Fibroblast of lung (primary cell): ENCODE measurements at regions not wholly inside any gene's neighbourhood (a gene's known extent, or its start where the extent isn't known, plus 50 kb on each side); places are given as distances from the start of the nearest gene placed in this dataset.

Experiments
- DNase-seq, 2 donors: peaks; one replicate each; pipeline versions ENCODE4 v3.0.0 to v3.0.0-alpha.2; 2010; ENCODE audit warnings: low read depth in 2 of 2
- H2AFZ ChIP-seq: 2 replicates; pipeline ENCODE4 v1.5.1; 2012; ENCODE audit warnings: low read length, control low read depth, inconsistent platforms
- H3K27ac ChIP-seq: 2 replicates; pipeline ENCODE4 v1.5.1; 2011; ENCODE audit warnings: low read length, control low read depth; ENCODE audit not compliant: insufficient read depth
- H3K27me3 ChIP-seq: 2 replicates; pipeline ENCODE4 v1.5.1; 2011; ENCODE audit warnings: mild to moderate bottlenecking, low read length; ENCODE audit not compliant: control insufficient read depth, insufficient read depth
- H3K36me3 ChIP-seq: 2 replicates; pipeline ENCODE4 v1.5.1; 2011; ENCODE audit warnings: low read length; ENCODE audit not compliant: control insufficient read depth, insufficient read depth
- H3K4me1 ChIP-seq: 2 replicates; pipeline ENCODE4 v1.5.1; 2011; ENCODE audit warnings: low read length; ENCODE audit not compliant: control insufficient read depth, insufficient read depth; ENCODE audit errors: extremely low read depth
- H3K4me2 ChIP-seq: 2 replicates; pipeline ENCODE4 v1.5.1; 2011; ENCODE audit warnings: low read length, control low read depth; ENCODE audit not compliant: insufficient read depth; ENCODE audit errors: extremely low read depth
- H3K4me3 ChIP-seq, 4 experiments: fragments of 200-600 bp in 1 of 4; sonication (generic) in 1 of 4; replicated peaks in 1 of 4; 2 replicates each; pipeline ENCODE4 v1.5.1; 2011 to 2016; ENCODE audit warnings: low read length in 4 of 4, low read depth in 3 of 4, mild to moderate bottlenecking in 3 of 4, control low read depth in 2 of 4, inconsistent platforms in 1 of 4, mixed read lengths in 1 of 4; ENCODE audit not compliant: insufficient read depth in 1 of 4; ENCODE audit errors: control extremely low read depth in 1 of 4
- H3K79me2 ChIP-seq: 2 replicates; pipeline ENCODE4 v1.5.1; 2012; ENCODE audit warnings: mild to moderate bottlenecking, low read length, inconsistent platforms; ENCODE audit not compliant: control insufficient read depth, insufficient read depth
- H3K9ac ChIP-seq: 2 replicates; pipeline ENCODE4 v1.5.1; 2011; ENCODE audit warnings: mild to moderate bottlenecking, low read length, control low read depth; ENCODE audit not compliant: insufficient read depth
- H3K9me3 ChIP-seq: 2 replicates; pipeline ENCODE4 v1.5.1; 2012; ENCODE audit warnings: low read depth, low read length; ENCODE audit not compliant: control insufficient read depth, insufficient read depth
- H4K20me1 ChIP-seq: 2 replicates; pipeline ENCODE4 v1.5.1; 2011; ENCODE audit warnings: low read length; ENCODE audit not compliant: control insufficient read depth, insufficient read depth; ENCODE audit errors: extremely low read depth
- CTCF ChIP-seq, 2 donors: IDR thresholded peaks in 1 of 2; conservative IDR thresholded peaks in 1 of 2; 1 replicate in 1 of 2; 2 replicates in 1 of 2; pipeline ENCODE4 v1.5.1; 2011 to 2012; ENCODE audit warnings: low read length in 2 of 2, control low read depth in 1 of 2, inconsistent platforms in 1 of 2, low read depth in 1 of 2, mild to moderate bottlenecking in 1 of 2
- EZH2 ChIP-seq: IDR thresholded peaks from 2 replicates; pipeline ENCODE4 v1.5.1; 2012; ENCODE audit warnings: low read length, control low read depth, mild to moderate bottlenecking; ENCODE audit errors: missing control alignments

- no peaks in the 10 kb centered on the region for H3K4me1 ChIP-seq
Observed at GRCh38 chr7:93739424-93739823, 151.1 kb downstream of the TFPI2 start.

GRCh38 chr7:93737953-93738352 lies 152.6 kb downstream of the TFPI2 start:
- H3K36me3 ChIP-seq = no peaks in the 10 kb centered on the region
- no peaks in the 10 kb centered on the region for H3K9me3 ChIP-seq
- TF ChIP-seq EZH2 = no peak
- no peak for TF ChIP-seq CTCF (conservative IDR thresholded peaks at IDR 0.05 in 1 of 2, IDR thresholded peaks at IDR 0.05 in 1 of 2; ENCODE audit: low read depth in 1 of 2, low read length in 2 of 2)
- no peak for DNase-seq
- H3K4me2 ChIP-seq = no peak overlapping the region
- H3K79me2 ChIP-seq = no peaks in the 10 kb centered on the region
- H3K4me3 ChIP-seq = no peak overlapping the region
- no peaks in the 10 kb centered on the region for H3K27me3 ChIP-seq
- H3K9ac ChIP-seq = no peak overlapping the region
- no peak overlapping the region for H2AFZ ChIP-seq
- H3K27ac ChIP-seq = no peak overlapping the region
- no peaks in the 10 kb centered on the region for H3K4me1 ChIP-seq
- no peaks in the 10 kb centered on the region for H4K20me1 ChIP-seq

More at GRCh38 chr7:93739424-93739823, 151.1 kb downstream of the TFPI2 start:
- H3K9me3 ChIP-seq = no peaks in the 10 kb centered on the region
- no peaks in the 10 kb centered on the region for H3K27me3 ChIP-seq
- no peaks in the 10 kb centered on the region for H4K20me1 ChIP-seq
- no peak overlapping the region for H3K9ac ChIP-seq
- no peak for TF ChIP-seq EZH2
- TF ChIP-seq CTCF (conservative IDR thresholded peaks at IDR 0.05 in 1 of 2, IDR thresholded peaks at IDR 0.05 in 1 of 2; ENCODE audit: low read depth in 1 of 2, low read length in 2 of 2) = no peak
- no peak for DNase-seq
- no peak overlapping the region for H3K4me2 ChIP-seq
- no peak overlapping the region for H3K27ac ChIP-seq
- no peak overlapping the region for H3K4me3 ChIP-seq
- H3K79me2 ChIP-seq = no peaks in the 10 kb centered on the region
- no peak overlapping the region for H2AFZ ChIP-seq
- no peaks in the 10 kb centered on the region for H3K36me3 ChIP-seq

- Histone ChIP-seq H3K79me2 (no peaks in the 10 kb centered on the region), H2AFZ (no peak overlapping the region), H3K9me3 (no peaks in the 10 kb centered on the region), H3K4me1 (no peaks in the 10 kb centered on the region), H3K27me3 (no peaks in the 10 kb centered on the region), H4K20me1 (no peaks in the 10 kb centered on the region), H3K36me3 (no peaks in the 10 kb centered on the region), H3K4me3 (no peak overlapping the region), H3K4me2 (no peak overlapping the region), H3K9ac (no peak overlapping the region), H3K27ac (no peak overlapping the region)
- no peak for DNase-seq
- no peak for TF ChIP-seq EZH2
- TF ChIP-seq CTCF (conservative IDR thresholded peaks at IDR 0.05 in 1 of 2, IDR thresholded peaks at IDR 0.05 in 1 of 2; ENCODE audit: low read depth in 1 of 2, low read length in 2 of 2) = no peak
Observed at GRCh38 chr7:93736668-93737369, 153.7 kb downstream of the TFPI2 start.
